ENCODE measurements at regions not wholly inside any gene's neighbourhood (a gene's known extent, or its start where the extent isn't known, plus 50 kb on each side); places are given as distances from the start of the nearest gene placed in this dataset.

DNA sequence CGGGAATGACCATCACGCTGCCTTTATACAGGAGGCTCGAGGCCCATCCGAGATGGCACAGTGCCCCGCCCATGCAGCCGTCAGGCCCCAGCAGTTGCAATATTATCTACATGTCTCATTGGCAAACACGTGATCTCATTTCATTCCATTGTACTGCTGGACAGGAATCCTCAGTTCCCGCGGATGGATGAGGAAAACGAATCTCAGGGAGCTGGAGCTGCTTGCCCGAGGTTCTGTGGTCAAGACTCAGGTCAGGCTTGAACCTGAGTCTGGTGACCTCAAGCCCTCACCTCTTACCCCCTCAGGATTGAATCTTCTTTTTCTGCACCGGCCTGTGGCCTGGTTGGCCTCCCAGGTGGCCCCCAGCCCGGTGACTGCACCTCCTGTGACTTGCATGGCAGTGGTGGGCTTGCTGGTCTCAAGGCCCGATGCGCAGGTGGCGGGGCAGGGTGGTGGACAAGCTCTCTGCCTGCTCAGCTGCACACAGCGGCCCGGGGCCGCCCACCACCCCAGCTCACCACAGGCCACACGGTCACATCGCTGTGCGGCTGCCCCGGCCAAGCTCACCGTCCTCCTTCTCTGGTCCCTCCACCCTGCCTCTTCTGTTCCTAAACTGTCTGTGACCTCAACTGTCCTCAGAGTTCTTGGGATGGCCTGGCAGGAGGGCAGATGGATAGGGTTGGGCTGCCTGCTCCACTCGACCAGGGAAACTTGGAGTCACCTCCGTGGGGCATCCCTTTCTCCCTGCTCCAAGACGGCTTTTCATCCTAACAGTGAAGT is 52.0 kb upstream of the HS6ST1 start:
- Histone ChIP-seq H3K4me1 (ENCODE audit: insufficient read depth) (peaks cover 27% of the 10 kb centered on the region), H3K36me3 (replicated peaks; ENCODE audit: insufficient read depth, low read depth) (no peaks in the 10 kb centered on the region), H4K20me1 (ENCODE audit: insufficient read depth, poor library complexity, severe bottlenecking) (no peaks in the 10 kb centered on the region), H3K79me2 (no peaks in the 10 kb centered on the region), H3K4me2 (no peak overlapping the region), H3K27ac (peak overlapping the region; percentile 70), H2AFZ (no peak overlapping the region), H3K27me3 (no peaks in the 10 kb centered on the region), H3K9me3 (ENCODE audit: low read depth) (no peaks in the 10 kb centered on the region), H3K4me3 (no peak overlapping the region), H3K9me2 (replicated peaks; ENCODE audit: insufficient read depth) (no peaks in the 10 kb centered on the region)
- DNase-seq (ENCODE audit: low spot score): no peak
- TF ChIP-seq EZH2phosphoT487 (IDR thresholded peaks at IDR 0.05; ENCODE audit: low read depth, severe bottlenecking, unreplicated experiment): no peak
- TF ChIP-seq, protein P1, sequence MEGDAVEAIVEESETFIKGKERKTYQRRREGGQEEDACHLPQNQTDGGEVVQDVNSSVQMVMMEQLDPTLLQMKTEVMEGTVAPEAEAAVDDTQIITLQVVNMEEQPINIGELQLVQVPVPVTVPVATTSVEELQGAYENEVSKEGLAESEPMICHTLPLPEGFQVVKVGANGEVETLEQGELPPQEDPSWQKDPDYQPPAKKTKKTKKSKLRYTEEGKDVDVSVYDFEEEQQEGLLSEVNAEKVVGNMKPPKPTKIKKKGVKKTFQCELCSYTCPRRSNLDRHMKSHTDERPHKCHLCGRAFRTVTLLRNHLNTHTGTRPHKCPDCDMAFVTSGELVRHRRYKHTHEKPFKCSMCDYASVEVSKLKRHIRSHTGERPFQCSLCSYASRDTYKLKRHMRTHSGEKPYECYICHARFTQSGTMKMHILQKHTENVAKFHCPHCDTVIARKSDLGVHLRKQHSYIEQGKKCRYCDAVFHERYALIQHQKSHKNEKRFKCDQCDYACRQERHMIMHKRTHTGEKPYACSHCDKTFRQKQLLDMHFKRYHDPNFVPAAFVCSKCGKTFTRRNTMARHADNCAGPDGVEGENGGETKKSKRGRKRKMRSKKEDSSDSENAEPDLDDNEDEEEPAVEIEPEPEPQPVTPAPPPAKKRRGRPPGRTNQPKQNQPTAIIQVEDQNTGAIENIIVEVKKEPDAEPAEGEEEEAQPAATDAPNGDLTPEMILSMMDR (IDR thresholded peaks at IDR 0.05; ENCODE audit: poor library complexity): no peak
- no peak for TF ChIP-seq EZH2 (IDR thresholded peaks at IDR 0.05; ENCODE audit: borderline replicate concordance)
- WGBS (ENCODE audit: low lambda C conversion rate, missing lambda C conversion rate): 90% methylated on average over 26 of the region's 27 CpGs

DNA sequence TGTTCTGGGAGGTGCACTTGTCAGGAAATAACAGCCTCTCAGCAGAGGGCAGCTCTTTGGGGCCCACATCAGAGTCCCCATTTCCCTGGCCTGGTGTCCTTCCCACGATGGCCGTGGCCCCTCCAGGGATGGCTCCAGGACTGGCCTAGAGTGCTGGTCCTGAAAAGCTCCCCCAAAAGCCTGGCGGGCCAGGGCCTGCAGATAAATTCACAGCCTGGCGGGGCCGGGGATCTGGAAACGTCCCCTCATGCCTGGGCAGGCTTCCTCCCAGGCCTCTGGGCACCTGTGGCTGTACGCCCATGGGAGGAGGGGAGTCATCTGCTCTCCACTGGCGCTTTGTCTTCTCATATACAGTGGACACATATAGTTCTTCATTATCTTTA is 52.6 kb upstream of the HS6ST1 start:
- no peak overlapping the region for H3K27ac ChIP-seq
- H3K4me1 ChIP-seq (ENCODE audit: insufficient read depth): peaks cover 31% of the 10 kb centered on the region
- no peak for DNase-seq (ENCODE audit: low spot score)
- H3K4me2 ChIP-seq: no peak overlapping the region
- no peaks in the 10 kb centered on the region for H3K9me2 ChIP-seq (replicated peaks; ENCODE audit: insufficient read depth)
- H3K27me3 ChIP-seq: no peaks in the 10 kb centered on the region
- 93% methylated on average over 8 of the region's 8 CpGs for WGBS (ENCODE audit: low lambda C conversion rate, missing lambda C conversion rate)
- H2AFZ ChIP-seq: no peak overlapping the region
- no peaks in the 10 kb centered on the region for H3K36me3 ChIP-seq (replicated peaks; ENCODE audit: insufficient read depth, low read depth)
- H4K20me1 ChIP-seq (ENCODE audit: insufficient read depth, poor library complexity, severe bottlenecking): no peaks in the 10 kb centered on the region
- TF ChIP-seq, protein P1 (IDR thresholded peaks at IDR 0.05; ENCODE audit: poor library complexity): no peak
- TF ChIP-seq EZH2phosphoT487 (IDR thresholded peaks at IDR 0.05; ENCODE audit: low read depth, severe bottlenecking, unreplicated experiment): no peak
- TF ChIP-seq EZH2 (IDR thresholded peaks at IDR 0.05; ENCODE audit: borderline replicate concordance): no peak
- no peaks in the 10 kb centered on the region for H3K79me2 ChIP-seq
- no peak overlapping the region for H3K4me3 ChIP-seq
- no peaks in the 10 kb centered on the region for H3K9me3 ChIP-seq (ENCODE audit: low read depth)

DNA sequence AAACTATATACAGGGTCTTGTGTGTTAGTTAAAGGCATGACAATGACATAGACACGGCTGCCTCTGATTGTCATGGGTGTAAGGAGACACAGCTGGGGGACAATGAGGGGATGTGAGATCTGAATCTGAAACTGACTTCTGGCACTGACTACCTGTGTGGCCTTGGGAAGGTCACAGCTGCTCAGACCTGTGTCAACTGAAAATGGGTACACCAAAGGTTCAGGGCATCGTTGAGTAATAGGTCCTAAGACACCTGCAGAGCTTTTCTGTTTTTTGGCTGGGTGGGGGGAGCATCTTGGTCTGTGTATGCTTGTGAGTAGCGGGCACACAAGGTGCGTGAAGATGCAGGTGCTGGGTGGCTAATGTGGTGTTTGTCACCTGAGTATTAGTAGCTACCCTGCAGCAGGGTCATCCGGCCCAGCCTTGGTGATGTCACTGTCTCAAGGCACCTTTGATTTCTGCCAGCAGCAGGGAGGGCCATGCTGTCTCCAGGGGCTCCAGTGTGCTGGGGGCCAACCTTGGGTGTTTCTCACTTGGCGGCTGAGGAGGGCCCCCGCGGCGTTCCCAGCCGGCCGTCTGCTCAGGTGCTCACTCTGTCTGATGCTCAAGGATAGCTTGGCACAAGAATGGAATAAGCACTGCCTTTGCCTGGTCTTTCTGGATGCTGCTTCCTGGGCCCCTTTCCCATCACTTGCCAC is 53.1 kb upstream of the HS6ST1 start:
- H3K27ac ChIP-seq: no peak overlapping the region
- H3K4me2 ChIP-seq: no peak overlapping the region
- H3K9me3 ChIP-seq (ENCODE audit: low read depth): no peaks in the 10 kb centered on the region
- no peak overlapping the region for H2AFZ ChIP-seq
- no peaks in the 10 kb centered on the region for H3K27me3 ChIP-seq
- no peak overlapping the region for H3K4me3 ChIP-seq
- H3K79me2 ChIP-seq: no peaks in the 10 kb centered on the region
- 98% methylated on average over 11 of the region's 11 CpGs for WGBS (ENCODE audit: low lambda C conversion rate, missing lambda C conversion rate)
- H3K4me1 ChIP-seq (ENCODE audit: insufficient read depth): peaks cover 31% of the 10 kb centered on the region
- no peak for DNase-seq (ENCODE audit: low spot score)
- no peaks in the 10 kb centered on the region for H3K9me2 ChIP-seq (replicated peaks; ENCODE audit: insufficient read depth)
- no peak for TF ChIP-seq EZH2phosphoT487 (IDR thresholded peaks at IDR 0.05; ENCODE audit: low read depth, severe bottlenecking, unreplicated experiment)
- TF ChIP-seq EZH2 (IDR thresholded peaks at IDR 0.05; ENCODE audit: borderline replicate concordance): no peak
- TF ChIP-seq, protein P1 (IDR thresholded peaks at IDR 0.05; ENCODE audit: poor library complexity): no peak
- no peaks in the 10 kb centered on the region for H4K20me1 ChIP-seq (ENCODE audit: insufficient read depth, poor library complexity, severe bottlenecking)
- no peaks in the 10 kb centered on the region for H3K36me3 ChIP-seq (replicated peaks; ENCODE audit: insufficient read depth, low read depth)
